ENCODE measurements at regions not wholly inside any gene's neighbourhood (a gene's known extent, or its start where the extent isn't known, plus 50 kb on each side); places are given as distances from the start of the nearest gene placed in this dataset.
"Not testable (repeated sequence)": the region's sequence is repeated elsewhere in the genome, so short reads cannot be mapped to it uniquely, and the experiment has no call there.

DNA sequence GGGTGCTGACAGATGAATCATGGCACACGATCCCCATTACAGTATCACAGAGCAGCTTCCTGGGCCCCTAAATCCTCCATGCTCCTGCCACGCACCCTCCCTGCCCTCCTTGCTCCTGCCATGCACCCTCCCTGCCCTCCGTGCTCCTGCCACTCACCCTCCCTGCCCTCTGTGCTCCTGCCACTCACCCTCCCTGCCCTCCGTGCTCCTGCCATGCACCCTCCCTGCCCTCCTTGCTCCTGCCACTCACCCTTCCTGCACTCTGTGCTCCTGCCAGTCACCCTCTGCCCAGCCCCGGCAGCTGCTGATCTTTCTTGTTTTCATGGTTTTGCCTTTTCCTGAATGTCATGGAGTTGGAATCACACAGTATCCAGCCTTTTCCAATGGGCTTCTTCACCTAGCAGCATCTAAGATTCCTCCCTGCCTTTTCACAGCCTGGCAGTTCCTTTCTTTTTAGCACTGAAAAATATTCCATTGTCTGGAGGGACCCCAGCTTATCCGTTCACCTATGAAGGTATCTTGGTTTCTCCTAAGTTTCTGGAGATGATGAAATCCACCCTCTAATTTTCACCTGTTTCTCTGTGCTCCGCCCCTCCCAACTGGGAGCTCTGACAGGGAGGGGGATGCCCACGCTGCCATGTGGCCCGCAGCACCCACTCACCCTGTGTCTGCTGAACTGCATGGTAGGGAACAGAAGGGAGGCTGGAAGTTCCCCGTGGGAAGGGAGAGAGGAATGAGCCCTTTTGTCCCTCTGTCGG, 142.3 kb downstream of the NPIPB11 start:
- TF ChIP-seq POLR2A (IDR thresholded peaks at IDR 0.05; ENCODE audit: low read depth, low read length) = peak; percentile 26
- peak overlapping the region; percentile 97 for H3K23ac ChIP-seq (ENCODE audit: low read depth, low read length)
- peak overlapping the region; percentile 94 for H2BK15ac ChIP-seq (ENCODE audit: low read depth, low read length)
- H3K4me3 ChIP-seq (ENCODE audit: insufficient read depth, low read depth, low read length); DNase-seq; H3K4me2 ChIP-seq (ENCODE audit: low read depth, low read length); H2AFZ ChIP-seq (replicated peaks; ENCODE audit: low read length, poor library complexity); CTCF ChIA-PET; ATAC-seq (ENCODE audit: low read depth); H3K27me3 ChIP-seq (ENCODE audit: control insufficient read depth, insufficient read depth, low read length); H3K9me3 ChIP-seq (ENCODE audit: control insufficient read depth, insufficient read depth, low read length); BruUV-seq (replicated peaks); H2AK9ac ChIP-seq (replicated peaks; ENCODE audit: low read depth, low read length, poor library complexity); intact Hi-C loops (cut with micrococcal nuclease); H3K36me3 ChIP-seq (ENCODE audit: control insufficient read depth, insufficient read depth, low read length); dilution Hi-C loops (cut with HindIII; ENCODE audit: low sequenced_read_pairs, unreplicated experiment); H4K20me1 ChIP-seq (ENCODE audit: insufficient read depth, low read length); POLR2A ChIA-PET (ENCODE audit: unreplicated experiment): not testable (repeated sequence)
- H3K56ac ChIP-seq (ENCODE audit: extremely low read depth, insufficient read depth, low read length) = peak overlapping the region; percentile 94
- in situ Hi-C loops (cut with MboI; ENCODE audit: low sequenced_read_pairs) = loop anchor here (25.0 kb wide), 1 partner anchor 302 kb away; the partner anchor contains the start of genes NFATC2IP and SPNS1
- peak overlapping the region; percentile 84 to 100 for H4K8ac ChIP-seq (ENCODE audit: low read depth in 2 of 2, low read length in 2 of 2)
- peak overlapping the region; percentile 88 for H2BK5ac ChIP-seq (ENCODE audit: low read depth, low read length, poor library complexity, severe bottlenecking)
- H2AK5ac ChIP-seq (ENCODE audit: low read depth, low read length) = peak overlapping the region; percentile 100
- H3K79me1 ChIP-seq (ENCODE audit: low read depth in 1 of 2, low read length in 2 of 2) = peaks cover 0 to 25% of the 10 kb centered on the region in 2 experiments; a peak in 2 of 4 replicates
- peak overlapping the region; percentile 96 for H4K5ac ChIP-seq (ENCODE audit: low read depth, low read length)
- peak overlapping the region; percentile 95 for H3K14ac ChIP-seq (replicated peaks; ENCODE audit: low read depth, low read length)
- H3K4ac ChIP-seq (ENCODE audit: low read depth, low read length) = peak overlapping the region; percentile 96
- peak overlapping the region; percentile 95 for H2BK120ac ChIP-seq (ENCODE audit: low read depth, low read length)
- H3K9ac ChIP-seq (ENCODE audit: low read depth, low read length) = peak overlapping the region; percentile 40
- peaks cover 16% of the 10 kb centered on the region for H3K9me1 ChIP-seq (ENCODE audit: insufficient read depth, low read length)
- H3K27ac ChIP-seq (ENCODE audit: insufficient read depth, low read length) = peak overlapping the region; percentile 99
- H4K91ac ChIP-seq (ENCODE audit: insufficient read depth, low read depth, low read length) = peak overlapping the region; percentile 96
- peak overlapping the region; percentile 98 for H2BK20ac ChIP-seq (ENCODE audit: low read depth, low read length)
- 96% methylated on average over 3 of the region's 11 CpGs; no CpG with 5 or more reads in 1 of the 2 experiments for WGBS, 2 experiments (ENCODE audit: extremely low coverage in 2 of 2, insufficient read length in 1 of 2)
- peak overlapping the region; percentile 89 for H3K18ac ChIP-seq (ENCODE audit: low read depth, low read length)
- H3K4me1 ChIP-seq (ENCODE audit: control insufficient read depth, insufficient read depth, low read length) = peaks cover 41% of the 10 kb centered on the region

- H3K9me3 ChIP-seq (ENCODE audit: control insufficient read depth, insufficient read depth, low read length); BruUV-seq (replicated peaks); dilution Hi-C loops (cut with HindIII; ENCODE audit: low sequenced_read_pairs, unreplicated experiment); POLR2A ChIA-PET (ENCODE audit: unreplicated experiment); ATAC-seq (ENCODE audit: low read depth); H2AK9ac ChIP-seq (replicated peaks; ENCODE audit: low read depth, low read length, poor library complexity); intact Hi-C loops (cut with micrococcal nuclease); DNase-seq; H3K4me3 ChIP-seq (ENCODE audit: insufficient read depth, low read depth, low read length); H2AFZ ChIP-seq (replicated peaks; ENCODE audit: low read length, poor library complexity); H3K36me3 ChIP-seq (ENCODE audit: control insufficient read depth, insufficient read depth, low read length); H4K20me1 ChIP-seq (ENCODE audit: insufficient read depth, low read length); H3K4me2 ChIP-seq (ENCODE audit: low read depth, low read length); H3K27me3 ChIP-seq (ENCODE audit: control insufficient read depth, insufficient read depth, low read length); CTCF ChIA-PET: not testable (repeated sequence)
- H3K4ac ChIP-seq (ENCODE audit: low read depth, low read length) = peak overlapping the region; percentile 99
- H3K4me1 ChIP-seq (ENCODE audit: control insufficient read depth, insufficient read depth, low read length) = peaks cover 33% of the 10 kb centered on the region
- peak overlapping the region; percentile 99 for H2BK15ac ChIP-seq (ENCODE audit: low read depth, low read length)
- WGBS, 2 experiments (ENCODE audit: extremely low coverage in 2 of 2, insufficient read length in 1 of 2) = 74% methylated on average over 3 of the region's 7 CpGs; no CpG with 5 or more reads in 1 of the 2 experiments
- H3K9me1 ChIP-seq (ENCODE audit: insufficient read depth, low read length) = peaks cover 11% of the 10 kb centered on the region
- peak overlapping the region; percentile 99 for H2AK5ac ChIP-seq (ENCODE audit: low read depth, low read length)
- in situ Hi-C loops (cut with MboI; ENCODE audit: low sequenced_read_pairs) = loop anchor here (25.0 kb wide), 1 partner anchor 300 kb away; the partner anchor contains the start of genes NFATC2IP and SPNS1
- peak overlapping the region; percentile 82; the same call in 1 of the 2 replicates for H3K23ac ChIP-seq (ENCODE audit: low read depth, low read length)
- peak overlapping the region; percentile 51 for H3K56ac ChIP-seq (ENCODE audit: extremely low read depth, insufficient read depth, low read length)
- H2BK20ac ChIP-seq (ENCODE audit: low read depth, low read length) = peak overlapping the region; percentile 97
- H3K9ac ChIP-seq (ENCODE audit: low read depth, low read length) = peak overlapping the region; percentile 60
- H3K18ac ChIP-seq (ENCODE audit: low read depth, low read length) = peak overlapping the region; percentile 96
- peak overlapping the region; percentile 92 for H3K27ac ChIP-seq (ENCODE audit: insufficient read depth, low read length)
- H2BK5ac ChIP-seq (ENCODE audit: low read depth, low read length, poor library complexity, severe bottlenecking) = peak overlapping the region; percentile 90
- H3K14ac ChIP-seq (replicated peaks; ENCODE audit: low read depth, low read length) = peak overlapping the region; percentile 99
- H2BK120ac ChIP-seq (ENCODE audit: low read depth, low read length) = peak overlapping the region; percentile 99
- H3K79me1 ChIP-seq (ENCODE audit: low read depth in 1 of 2, low read length in 2 of 2) = peaks cover 0 to 21% of the 10 kb centered on the region in 2 experiments; a peak in 2 of 4 replicates
- peak overlapping the region; percentile 91 for H4K5ac ChIP-seq (ENCODE audit: low read depth, low read length)
- peak overlapping the region; percentile 81 to 91 for H4K8ac ChIP-seq (ENCODE audit: low read depth in 2 of 2, low read length in 2 of 2)
- peak overlapping the region; percentile 99 for H4K91ac ChIP-seq (ENCODE audit: insufficient read depth, low read depth, low read length)
These were observed 143.8 kb downstream of the NPIPB11 start for GRCh38 chr16:29262725-29263124.

Data from IMR-90 (cell line).